PC-9 (cell line): ENCODE measurements at regions not wholly inside any gene's neighbourhood (a gene's known extent, or its start where the extent isn't known, plus 50 kb on each side); places are given as distances from the start of the nearest gene placed in this dataset.

Source experiments
- BruUV-seq: library from RNA; stranded (reverse); fragments of 400-500 nt; replicated peaks from 2 replicates; lab custom pipeline; 2021; lab: Mats Ljungman, UMichigan
- CTCF ChIA-PET: fragments of 300-600 bp; sonication (Branson Sonifier 250); formaldehyde crosslinking; loops from one replicate; lab custom pipeline; 2022; ENCODE audit warnings: antibody characterized with exemption; lab: Charles Lee
- POLR2A ChIA-PET: fragments of 300-600 bp; sonication (Branson Sonifier 250); formaldehyde crosslinking; loops from one replicate; lab custom pipeline; 2022; ENCODE audit warnings: antibody characterized with exemption; ENCODE audit not compliant: unreplicated experiment; lab: Charles Lee
- DNase-seq, 2 experiments: peaks; one replicate each; pipeline versions ENCODE4 v3.0.0 to v3.0.0-alpha.2; 2015 to 2022; ENCODE audit warnings: mixed read lengths in 1 of 2
- H2AFZ ChIP-seq: fragments of 200-600 bp; sonication (generic); 2 replicates; pipeline ENCODE4 v1.8.1; 2017; ENCODE audit warnings: antibody characterized with exemption
- H3F3A ChIP-seq: fragments of 200-600 bp; sonication (generic); 2 replicates; pipeline ENCODE4 v1.8.1; 2017; ENCODE audit warnings: antibody characterized with exemption, mild to moderate bottlenecking, low read depth; ENCODE audit not compliant: insufficient read depth
- H3K27ac ChIP-seq: fragments of 200-600 bp; sonication (generic); 2 replicates; pipeline ENCODE4 v1.6.1; 2016; ENCODE audit warnings: mixed run types
- H3K27me3 ChIP-seq: fragments of 200-600 bp; sonication (generic); 2 replicates; pipeline ENCODE4 v1.6.1; 2016; ENCODE audit warnings: low read depth, mixed run types; ENCODE audit not compliant: insufficient read depth
- H3K36me3 ChIP-seq: fragments of 200-600 bp; sonication (generic); 2 replicates; pipeline ENCODE4 v1.6.1; 2016; ENCODE audit warnings: low read depth, mixed run types
- H3K4me1 ChIP-seq: fragments of 200-600 bp; sonication (generic); replicated peaks from 2 replicates; pipeline ENCODE4 v1.6.1; 2016; ENCODE audit warnings: mixed run types; ENCODE audit not compliant: insufficient read depth
- H3K4me2 ChIP-seq: fragments of 200-600 bp; sonication (generic); 2 replicates; pipeline ENCODE4 v1.6.1; 2017; ENCODE audit warnings: mixed run types
- H3K4me3 ChIP-seq: fragments of 200-600 bp; sonication (generic); 2 replicates; pipeline ENCODE4 v1.6.1; 2016; ENCODE audit warnings: mixed run types
- H3K79me2 ChIP-seq: fragments of 200-600 bp; sonication (generic); 2 replicates; pipeline ENCODE4 v1.6.1; 2017; ENCODE audit warnings: low read depth, mixed run types
- H3K9me2 ChIP-seq: fragments of 200-600 bp; sonication (generic); 2 replicates; pipeline ENCODE4 v1.8.1; 2017; ENCODE audit warnings: mild to moderate bottlenecking; ENCODE audit not compliant: insufficient read depth
- H3K9me3 ChIP-seq: fragments of 200-600 bp; sonication (generic); 2 replicates; pipeline ENCODE4 v1.8.1; 2016; ENCODE audit warnings: low read depth; ENCODE audit not compliant: insufficient read depth
- H4K20me1 ChIP-seq: fragments of 200-600 bp; sonication (generic); 2 replicates; pipeline ENCODE4 v1.8.1; 2017; ENCODE audit not compliant: insufficient read depth
- CTCF ChIP-seq: fragments of 200-600 bp; sonication (generic); conservative IDR thresholded peaks from 2 replicates; pipeline ENCODE4 v1.6.1; 2017; ENCODE audit warnings: mixed run types, antibody characterized with exemption, mild to moderate bottlenecking, moderate library complexity
- EZH2 ChIP-seq: fragments of 200-600 bp; sonication (generic); IDR thresholded peaks from 2 replicates; pipeline ENCODE4 v1.8.0; 2017; ENCODE audit warnings: antibody characterized with exemption, low read depth
- intact Hi-C: fragments of 100-400 bp; cut with micrococcal nuclease; formaldehyde crosslinking; loops from one replicate; pipeline ENCODE4 v1.10.0; 2022; ENCODE audit not compliant: unreplicated experiment

- H3K79me2 ChIP-seq: no peaks in the 10 kb centered on the region
- CTCF ChIA-PET: no interaction called here
- H3K4me3 ChIP-seq: no peak overlapping the region
- no peak overlapping the region for H2AFZ ChIP-seq
- TF ChIP-seq CTCF (no peak), EZH2 (no peak)
- no TSS peak for BruUV-seq
- H3K9me3 ChIP-seq: no peaks in the 10 kb centered on the region
- no peaks in the 10 kb centered on the region for H3F3A ChIP-seq
- no peaks in the 10 kb centered on the region for H4K20me1 ChIP-seq
- DNase-seq: no peak
- H3K36me3 ChIP-seq: no peaks in the 10 kb centered on the region
- H3K27me3 ChIP-seq: no peaks in the 10 kb centered on the region
- no peaks in the 10 kb centered on the region for H3K9me2 ChIP-seq
- POLR2A ChIA-PET: no interaction called here
- no peak overlapping the region for H3K27ac ChIP-seq
- intact Hi-C loops: no loop called here
- H3K4me1 ChIP-seq: peaks cover 6% of the 10 kb centered on the region; the same call in 1 of the 2 replicates
- no peak overlapping the region for H3K4me2 ChIP-seq
These were observed 60.6 kb upstream of the MARCHF10 start for GRCh38 chr17:62868723-62869122.

- intact Hi-C loops: no loop called here
- POLR2A ChIA-PET: no interaction called here
- CTCF ChIA-PET: no interaction called here
- no peak for TF ChIP-seq CTCF
- TF ChIP-seq EZH2: no peak
- Histone ChIP-seq H3K9me3 (no peaks in the 10 kb centered on the region), H3K36me3 (no peaks in the 10 kb centered on the region), H4K20me1 (no peaks in the 10 kb centered on the region), H3F3A (0 out of 2 replicates have a peak, but pooled peaks cover 4% of the 10 kb centered on the region), H3K27ac (no peak overlapping the region), H3K9me2 (no peaks in the 10 kb centered on the region), H3K4me2 (no peak overlapping the region), H3K4me3 (no peak overlapping the region), H3K4me1 (peaks cover 13% of the 10 kb centered on the region), H3K79me2 (no peaks in the 10 kb centered on the region), H3K27me3 (no peaks in the 10 kb centered on the region), H2AFZ (no peak overlapping the region)
- DNase-seq: no peak
- no TSS peak for BruUV-seq
These were observed 59.9 kb upstream of the MARCHF10 start for GRCh38 chr17:62868008-62868407.

- no TSS peak for BruUV-seq
- H3K27ac ChIP-seq: no peak overlapping the region
- H3K4me1 ChIP-seq: peaks cover 18% of the 10 kb centered on the region
- H4K20me1 ChIP-seq: no peaks in the 10 kb centered on the region
- no peaks in the 10 kb centered on the region for H3K9me3 ChIP-seq
- no peaks in the 10 kb centered on the region for H3K36me3 ChIP-seq
- POLR2A ChIA-PET: no interaction called here
- no peak overlapping the region for H3K4me3 ChIP-seq
- no peaks in the 10 kb centered on the region for H3K9me2 ChIP-seq
- H3K79me2 ChIP-seq: no peaks in the 10 kb centered on the region
- intact Hi-C loops: no loop called here
- CTCF ChIA-PET: no interaction called here
- DNase-seq: no peak
- H3K27me3 ChIP-seq: no peaks in the 10 kb centered on the region
- H3F3A ChIP-seq: peaks cover 8% of the 10 kb centered on the region
- no peak overlapping the region for H3K4me2 ChIP-seq
- no peak overlapping the region for H2AFZ ChIP-seq
- TF ChIP-seq EZH2: no peak
- no peak for TF ChIP-seq CTCF
These were observed 59.2 kb upstream of the MARCHF10 start for GRCh38 chr17:62867303-62867702.
